Skeletal muscle satellite cell (primary cell): ENCODE measurements at regions not wholly inside any gene's neighbourhood (a gene's known extent, or its start where the extent isn't known, plus 50 kb on each side); places are given as distances from the start of the nearest gene placed in this dataset.

Experiments used
- H3K27me3 ChIP-seq: 2 replicates; pipeline ENCODE4 v1.7.0; 2013; ENCODE audit warnings: low read length; ENCODE audit not compliant: control insufficient read depth, insufficient read depth
- H3K36me3 ChIP-seq: 2 replicates; pipeline ENCODE4 v1.7.0; 2013; ENCODE audit warnings: mild to moderate bottlenecking, control low read depth, low read length; ENCODE audit not compliant: insufficient read depth
- H3K4me1 ChIP-seq: 2 replicates; pipeline ENCODE4 v1.7.0; 2013; ENCODE audit warnings: low read length; ENCODE audit not compliant: control insufficient read depth, insufficient read depth
- H3K4me2 ChIP-seq: 2 replicates; pipeline ENCODE4 v1.7.0; 2013; ENCODE audit warnings: mild to moderate bottlenecking, low read length
- H3K4me3 ChIP-seq: 2 replicates; pipeline ENCODE4 v1.7.0; 2013; ENCODE audit warnings: low read length
- H3K9ac ChIP-seq: 2 replicates; pipeline ENCODE4 v1.7.0; 2013; ENCODE audit warnings: mild to moderate bottlenecking, low read depth, low read length, moderate library complexity
- H3K9me3 ChIP-seq: replicated peaks from 2 replicates; pipeline ENCODE4 v1.7.0; 2013; ENCODE audit warnings: mild to moderate bottlenecking, control low read depth, low read length

DNA sequence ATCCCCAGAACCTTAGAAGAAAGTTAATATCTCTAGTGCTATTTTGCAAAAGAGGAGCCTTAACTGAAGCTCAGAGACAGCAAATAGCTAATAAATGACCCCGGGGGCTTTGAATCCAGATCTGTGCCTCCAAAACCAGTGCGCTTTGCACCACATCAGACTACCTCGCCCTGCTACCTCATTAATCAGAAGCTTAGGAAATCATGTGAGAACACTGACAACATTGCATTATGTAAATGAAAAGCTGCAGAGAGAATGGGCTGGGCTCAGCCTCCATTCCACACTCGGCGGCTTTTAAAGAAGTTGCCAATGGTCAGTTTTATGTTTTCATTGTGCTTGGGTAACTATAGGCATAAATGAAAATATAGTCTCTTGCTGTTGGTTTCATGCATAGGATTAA lies 54.0 kb upstream of the STMND1 start:
- no peak overlapping the region for H3K4me2 ChIP-seq
- no peak overlapping the region for H3K9ac ChIP-seq
- H3K4me3 ChIP-seq, result no peak overlapping the region
- H3K27me3 ChIP-seq, result no peaks in the 10 kb centered on the region
- H3K36me3 ChIP-seq, result no peaks in the 10 kb centered on the region
- H3K9me3 ChIP-seq, result no peaks in the 10 kb centered on the region
- peaks cover 8% of the 10 kb centered on the region for H3K4me1 ChIP-seq

DNA sequence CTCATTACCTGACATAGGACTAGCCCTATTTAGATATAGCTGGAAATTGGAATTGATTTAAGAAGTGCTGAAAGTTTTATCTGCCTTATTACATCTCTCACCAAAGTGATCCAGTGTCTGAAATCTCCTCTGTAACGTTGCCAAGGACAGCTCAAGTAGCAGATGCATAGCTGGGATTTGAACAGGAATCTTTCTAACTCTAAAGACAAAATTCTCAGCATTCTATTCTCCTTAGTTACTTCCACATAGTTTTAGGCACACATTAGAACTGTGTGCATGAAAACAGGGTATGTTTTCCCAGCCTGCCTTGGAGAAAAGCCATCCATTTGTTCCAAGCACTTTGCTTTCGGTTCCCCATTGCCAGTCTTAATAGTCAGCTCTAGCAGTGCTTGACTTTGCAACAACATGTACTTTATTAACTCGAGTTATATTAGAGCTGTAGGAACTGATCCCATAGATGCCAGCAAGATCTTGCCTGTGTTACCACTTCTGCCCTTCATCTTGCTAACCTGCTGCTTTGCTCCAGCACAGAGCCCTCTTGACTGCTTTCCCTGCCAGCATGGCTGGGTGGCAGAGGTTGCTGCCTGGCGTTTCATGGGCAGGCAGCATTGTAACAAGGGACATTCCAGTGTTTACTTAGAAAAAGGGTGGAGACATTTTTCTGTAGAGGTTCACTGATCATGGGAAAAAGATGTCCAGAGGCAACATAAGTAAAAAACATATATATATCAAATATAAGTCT lies 56.1 kb upstream of the STMND1 start:
- Histone ChIP-seq H3K9me3 (no peaks in the 10 kb centered on the region), H3K4me1 (peaks cover 12% of the 10 kb centered on the region), H3K9ac (peak overlapping the region; percentile 33), H3K4me3 (peak overlapping the region; percentile 7), H3K36me3 (no peaks in the 10 kb centered on the region), H3K4me2 (peak overlapping the region; percentile 65), H3K27me3 (no peaks in the 10 kb centered on the region)

DNA sequence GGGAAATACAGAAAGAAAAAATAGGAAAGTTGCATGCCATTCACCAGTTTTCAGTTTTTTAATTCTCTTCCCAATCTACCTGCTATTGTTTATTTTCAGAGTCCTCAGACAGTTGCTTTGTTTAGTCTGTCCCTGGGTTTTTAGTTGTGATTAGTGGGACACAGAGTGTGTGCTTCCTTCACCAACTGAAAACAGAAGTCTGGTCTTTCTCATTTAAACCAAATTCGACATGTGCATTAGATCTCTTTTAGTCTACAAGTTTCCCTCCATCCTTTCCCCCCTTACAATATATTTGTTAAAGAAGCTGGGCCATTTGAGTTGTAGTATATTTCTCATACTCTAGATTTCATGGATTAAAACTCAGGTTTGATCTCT lies 58.7 kb upstream of the STMND1 start:
- peak overlapping the region; percentile 71 for H3K4me2 ChIP-seq
- no peak overlapping the region for H3K4me3 ChIP-seq
- no peaks in the 10 kb centered on the region for H3K36me3 ChIP-seq
- no peaks in the 10 kb centered on the region for H3K9me3 ChIP-seq
- H3K4me1 ChIP-seq, result peaks cover 12% of the 10 kb centered on the region
- H3K9ac ChIP-seq, result no peak overlapping the region
- H3K27me3 ChIP-seq, result no peaks in the 10 kb centered on the region

DNA sequence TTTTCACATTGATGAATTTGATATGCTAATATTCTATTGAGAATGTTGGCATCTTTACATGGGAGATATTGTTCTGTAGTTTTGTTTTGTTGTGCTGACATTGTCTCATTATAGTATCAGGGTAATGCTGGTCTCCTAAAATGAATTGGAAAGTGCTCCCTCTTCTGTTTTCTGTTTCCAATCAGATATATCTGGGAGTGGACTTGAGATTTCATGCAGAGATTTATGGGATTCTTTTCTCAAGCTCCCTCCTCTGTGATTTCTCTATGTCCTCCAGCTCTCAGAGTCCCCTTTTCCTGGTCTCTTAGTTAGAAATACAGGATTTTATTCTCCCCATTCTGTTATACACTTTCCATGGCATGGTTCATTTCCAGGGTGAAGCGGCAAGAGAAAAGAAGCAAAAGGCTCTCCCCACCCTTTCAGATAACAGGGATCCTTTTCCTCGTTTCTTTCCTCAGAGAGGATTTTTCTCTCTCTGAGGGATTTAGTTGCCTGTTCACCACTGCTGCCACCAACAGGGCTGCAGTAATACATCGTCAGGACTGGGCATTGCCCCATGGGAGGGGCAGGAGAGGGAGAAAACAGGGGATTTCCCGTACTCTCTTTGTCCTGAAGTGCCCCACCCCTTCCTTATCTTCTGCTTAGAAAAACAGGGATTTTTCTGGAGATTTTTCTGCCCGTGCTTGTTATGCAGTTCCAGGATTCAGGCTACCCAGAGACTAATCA lies 59.3 kb upstream of the STMND1 start:
- H3K9ac ChIP-seq, result peak overlapping the region; percentile 46
- H3K36me3 ChIP-seq, result no peaks in the 10 kb centered on the region
- peak overlapping the region; percentile 23 for H3K4me3 ChIP-seq
- no peaks in the 10 kb centered on the region for H3K9me3 ChIP-seq
- H3K4me1 ChIP-seq, result peaks cover 12% of the 10 kb centered on the region
- H3K4me2 ChIP-seq, result peak overlapping the region; percentile 71
- H3K27me3 ChIP-seq, result no peaks in the 10 kb centered on the region

DNA sequence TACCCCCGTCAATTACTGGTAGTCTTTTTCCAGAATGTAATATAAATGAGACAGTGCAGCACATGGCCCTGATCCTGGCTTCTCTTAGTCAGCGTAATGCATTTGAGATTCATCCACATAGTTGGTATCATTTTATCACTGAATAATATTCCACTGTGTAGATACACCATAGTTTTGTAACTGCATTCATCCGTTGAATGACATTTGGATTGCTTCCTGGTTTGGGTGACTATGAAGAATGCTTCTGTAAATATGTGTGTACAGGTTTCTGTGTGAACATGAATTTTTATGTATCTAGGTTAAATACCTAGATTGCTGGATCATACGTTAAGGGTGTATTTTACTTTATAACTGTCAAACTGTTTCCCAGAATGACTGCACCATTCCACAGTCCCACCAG lies 62.6 kb upstream of the STMND1 start:
- Histone ChIP-seq H3K4me2 (no peak overlapping the region), H3K27me3 (no peaks in the 10 kb centered on the region), H3K36me3 (no peaks in the 10 kb centered on the region), H3K9me3 (no peaks in the 10 kb centered on the region), H3K4me3 (no peak overlapping the region), H3K4me1 (peaks cover 4% of the 10 kb centered on the region), H3K9ac (no peak overlapping the region)

DNA sequence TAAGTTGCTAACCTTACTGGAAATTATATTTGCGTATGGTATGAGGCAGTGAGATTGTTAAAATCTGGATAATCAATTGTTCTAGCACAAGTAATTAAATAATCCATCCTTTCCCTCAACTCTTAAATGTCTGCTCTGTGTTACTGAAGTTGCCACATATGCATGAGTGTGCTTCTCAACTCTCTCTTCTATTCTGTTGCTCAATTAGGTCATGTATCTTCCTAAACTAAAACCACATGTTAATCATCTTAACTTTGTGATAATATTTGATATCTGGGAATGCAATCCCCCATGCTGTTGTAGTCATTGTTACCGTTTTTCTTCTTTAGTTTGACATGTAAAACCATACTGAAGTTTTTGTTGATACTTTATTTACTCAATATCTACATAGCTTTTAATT lies 63.5 kb upstream of the STMND1 start:
- Histone ChIP-seq H3K27me3 (no peaks in the 10 kb centered on the region), H3K9me3 (no peaks in the 10 kb centered on the region), H3K9ac (no peak overlapping the region), H3K4me2 (no peak overlapping the region), H3K4me1 (peaks cover 10% of the 10 kb centered on the region), H3K4me3 (no peak overlapping the region), H3K36me3 (no peaks in the 10 kb centered on the region)

DNA sequence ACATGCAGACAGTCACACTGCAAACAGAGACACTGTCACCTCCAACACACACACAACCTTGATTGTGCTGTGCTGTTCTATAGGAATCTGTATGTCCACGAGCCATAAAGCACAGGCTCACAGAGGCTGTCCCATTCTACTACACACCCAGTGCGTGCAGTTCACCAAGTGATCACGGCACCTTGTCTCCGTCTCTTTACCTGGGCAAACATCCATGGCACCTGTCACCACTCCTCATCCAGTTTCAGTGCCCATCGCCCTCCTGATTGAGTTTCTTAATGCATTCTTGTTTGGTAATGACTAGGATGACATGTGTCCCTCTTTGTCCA lies 65.8 kb upstream of the STMND1 start:
- Histone ChIP-seq H3K9me3 (no peaks in the 10 kb centered on the region), H3K36me3 (no peaks in the 10 kb centered on the region), H3K9ac (no peak overlapping the region), H3K4me3 (no peak overlapping the region), H3K27me3 (no peaks in the 10 kb centered on the region), H3K4me1 (peaks cover 21% of the 10 kb centered on the region), H3K4me2 (no peak overlapping the region)

DNA sequence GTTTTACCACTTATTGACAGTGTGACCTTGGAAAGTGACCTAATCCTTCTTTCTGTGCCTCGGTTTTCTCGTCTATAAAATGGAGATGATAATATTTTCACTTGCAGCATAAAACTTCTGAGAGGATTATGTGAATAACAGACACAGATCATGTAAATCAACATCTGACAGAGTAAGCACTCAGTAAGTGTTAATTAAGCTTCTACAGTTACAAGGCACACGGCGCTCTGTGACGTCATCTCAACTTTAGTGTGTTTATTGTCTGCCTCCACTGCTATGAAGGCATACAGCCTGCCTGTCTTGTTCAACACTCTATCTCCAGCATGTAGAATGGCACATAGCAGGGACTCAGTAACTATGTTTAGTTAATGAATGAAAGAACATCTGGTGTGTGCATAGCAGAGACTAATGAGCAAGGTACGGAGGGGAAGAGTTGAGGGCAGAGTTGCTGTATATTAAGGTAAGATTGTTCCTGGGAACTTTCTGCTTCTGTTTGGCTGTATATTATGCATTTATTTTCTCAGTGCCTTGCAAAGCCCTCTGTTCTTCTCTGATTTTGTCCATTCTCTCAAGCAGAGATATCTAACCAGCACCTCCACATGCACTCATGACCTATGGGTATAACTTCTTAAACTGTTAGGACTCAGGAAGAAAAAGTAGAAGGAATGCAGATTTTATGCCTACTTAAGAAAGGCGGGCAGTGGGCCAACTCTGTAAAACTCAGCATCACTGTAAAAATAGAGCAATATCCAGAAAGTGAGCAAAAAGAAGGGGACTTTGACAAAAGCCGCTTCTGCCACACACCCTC lies 66.4 kb upstream of the STMND1 start:
- H3K27me3 ChIP-seq, result no peaks in the 10 kb centered on the region

DNA sequence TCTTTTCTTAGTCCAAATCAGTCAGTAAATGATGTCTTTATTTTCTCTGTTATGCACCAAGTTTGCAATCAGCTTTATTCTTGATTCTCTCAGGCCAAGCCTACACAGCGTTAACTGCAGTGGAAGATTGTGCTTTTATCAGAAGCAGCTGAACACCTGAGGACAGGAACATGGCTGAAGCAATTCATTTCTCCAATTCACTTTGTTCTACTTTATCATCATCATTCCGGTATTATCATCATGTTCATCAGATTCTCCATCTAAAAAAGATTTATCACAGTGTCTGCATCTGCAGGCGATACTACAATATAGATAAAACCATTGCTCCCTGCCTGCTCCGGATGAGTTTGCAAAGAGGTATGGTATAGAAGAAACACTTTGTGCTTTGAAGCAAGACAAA lies 68.1 kb upstream of the STMND1 start:
- Histone ChIP-seq H3K27me3 (no peaks in the 10 kb centered on the region), H3K9ac (peak overlapping the region; percentile 76), H3K36me3 (no peaks in the 10 kb centered on the region), H3K4me1 (peaks cover 21% of the 10 kb centered on the region), H3K4me2 (peak overlapping the region; percentile 80), H3K9me3 (no peaks in the 10 kb centered on the region), H3K4me3 (peak overlapping the region; percentile 59)

More for the DNA sequence above, 66.4 kb upstream of the STMND1 start:
- no peaks in the 10 kb centered on the region for H3K9me3 ChIP-seq
- no peaks in the 10 kb centered on the region for H3K36me3 ChIP-seq
- no peak overlapping the region for H3K9ac ChIP-seq
- peaks cover 21% of the 10 kb centered on the region for H3K4me1 ChIP-seq
- H3K4me3 ChIP-seq, result no peak overlapping the region
- no peak overlapping the region for H3K4me2 ChIP-seq

DNA sequence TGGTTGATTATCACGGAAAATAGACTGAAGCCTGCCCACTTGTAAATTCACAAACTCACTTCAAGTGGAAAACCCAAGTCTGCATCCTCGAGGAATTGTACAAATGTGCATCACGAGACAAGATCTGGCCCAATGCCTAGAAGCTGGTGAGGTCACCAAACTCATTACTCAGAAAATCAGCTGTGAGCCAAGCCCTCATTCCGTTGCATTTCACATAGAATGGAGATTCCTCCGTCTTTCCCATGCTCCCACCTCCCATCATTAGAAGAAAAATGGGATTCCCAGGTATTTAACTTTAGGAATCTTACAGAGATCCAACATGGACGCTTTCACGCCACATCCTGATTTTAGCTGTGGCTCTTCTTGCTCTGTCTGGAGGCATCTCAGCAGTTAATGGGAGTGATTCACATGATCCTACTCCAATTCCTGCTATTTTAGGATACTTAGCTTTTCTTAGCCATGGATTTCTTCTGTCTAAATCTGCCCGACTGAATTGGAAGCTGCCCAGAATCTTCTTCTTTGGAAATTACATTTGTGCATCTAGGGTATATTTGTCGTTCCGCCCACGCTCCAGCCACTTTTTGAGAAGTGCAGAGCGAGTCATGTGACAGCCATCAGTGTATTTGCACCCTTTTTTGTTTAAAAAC lies 68.7 kb upstream of the STMND1 start:
- no peaks in the 10 kb centered on the region for H3K9me3 ChIP-seq
- no peaks in the 10 kb centered on the region for H3K36me3 ChIP-seq
- no peaks in the 10 kb centered on the region for H3K27me3 ChIP-seq
- peaks cover 21% of the 10 kb centered on the region for H3K4me1 ChIP-seq
- peak overlapping the region; percentile 80 for H3K4me2 ChIP-seq
- H3K4me3 ChIP-seq, result peak overlapping the region; percentile 59
- H3K9ac ChIP-seq, result peak overlapping the region; percentile 76

DNA sequence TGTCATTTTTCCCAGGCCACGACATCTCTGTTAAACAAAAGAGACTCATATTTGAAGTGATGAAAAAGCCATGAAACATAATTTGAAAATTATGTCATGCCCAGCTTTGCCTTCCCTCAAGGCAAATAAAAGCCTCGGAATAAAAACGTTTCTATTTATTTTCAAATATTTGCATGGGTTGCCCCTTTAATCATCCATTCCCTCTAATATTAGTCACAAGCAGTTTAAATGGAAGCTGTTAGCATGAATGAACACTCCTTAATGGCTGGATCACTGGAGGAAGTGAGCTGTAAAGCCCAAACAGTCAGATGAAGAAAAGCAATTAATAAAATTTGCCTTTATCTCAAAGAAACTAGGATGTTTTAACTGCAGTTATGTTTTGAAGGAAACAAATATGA lies 69.3 kb upstream of the STMND1 start:
- Histone ChIP-seq H3K4me3 (peak overlapping the region; percentile 31), H3K9me3 (no peaks in the 10 kb centered on the region), H3K4me1 (peaks cover 21% of the 10 kb centered on the region), H3K27me3 (no peaks in the 10 kb centered on the region), H3K4me2 (peak overlapping the region; percentile 80), H3K9ac (peak overlapping the region; percentile 76), H3K36me3 (no peaks in the 10 kb centered on the region)
